ENCODE measurements at regions not wholly inside any gene's neighbourhood (a gene's known extent, or its start where the extent isn't known, plus 50 kb on each side); places are given as distances from the start of the nearest gene placed in this dataset.

DNA sequence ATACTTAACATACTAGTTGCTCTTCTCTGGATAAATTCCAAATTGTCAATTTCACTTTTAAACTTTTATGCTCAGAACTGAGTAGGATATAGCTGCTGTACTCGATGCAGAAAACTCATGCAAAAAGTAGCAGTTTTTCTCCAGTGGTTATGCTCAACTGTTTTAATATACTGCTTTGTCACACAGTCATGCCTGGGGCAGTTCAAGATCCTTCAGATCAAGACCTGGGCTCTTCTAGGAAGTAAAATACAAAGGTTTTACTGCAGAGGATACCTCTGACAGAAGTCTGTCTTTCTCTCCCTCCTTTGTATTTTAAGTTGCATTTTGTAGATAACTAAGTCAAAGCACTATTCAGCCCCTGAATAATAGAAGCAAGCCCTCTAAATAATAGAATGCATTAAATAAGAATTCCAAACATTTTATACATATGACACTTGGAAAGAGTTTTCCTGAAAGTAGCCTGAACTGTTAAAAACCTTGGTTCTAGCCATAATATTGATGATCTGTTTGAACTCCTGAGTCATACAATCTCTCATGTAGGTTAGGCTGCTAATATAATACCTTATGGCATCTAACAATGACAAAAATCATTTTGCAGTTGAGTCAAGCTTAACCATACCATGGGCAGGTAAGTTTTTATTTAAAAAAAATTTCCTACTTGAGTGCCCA, 183.3 kb upstream of the TRIB2 start:
- CTCF ChIA-PET: no interaction called here

DNA sequence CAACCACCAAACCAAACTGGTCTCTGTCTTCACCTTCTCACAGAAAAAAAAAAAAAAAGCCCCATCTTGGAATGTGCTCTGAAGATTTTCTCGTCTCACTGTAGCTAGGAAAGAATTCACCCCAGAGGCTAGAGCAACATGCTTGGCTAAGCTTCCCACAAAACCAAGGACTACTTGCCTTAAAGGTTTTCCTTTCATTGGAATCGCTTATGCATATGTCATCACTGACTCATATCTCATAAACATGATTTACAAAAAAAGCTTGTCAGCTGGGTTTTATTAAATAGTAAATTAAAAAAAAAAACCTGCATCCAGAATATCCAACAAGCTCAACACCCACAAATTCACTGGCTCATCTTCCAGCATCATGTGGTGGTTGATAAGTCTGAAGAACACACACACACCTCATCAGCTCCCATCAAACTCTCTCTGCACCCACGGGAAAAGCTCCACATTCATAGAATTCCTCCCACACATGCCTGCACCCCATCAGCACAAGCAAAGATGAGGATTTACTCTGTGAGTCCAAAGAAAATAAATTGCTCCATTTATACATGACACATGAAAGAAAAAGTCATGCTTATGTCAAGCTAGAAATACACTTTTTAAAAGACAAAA, 182.0 kb upstream of the TRIB2 start:
- POLR2A ChIA-PET: interaction anchor here (0.7 kb wide), 1 partner anchor 241 kb away, joined by 5 read pairs; no protein-coding TSS in a partner anchor
- CTCF ChIA-PET: no interaction called here

More for the DNA sequence above, 183.3 kb upstream of the TRIB2 start:
- POLR2A ChIA-PET: no interaction called here

DNA sequence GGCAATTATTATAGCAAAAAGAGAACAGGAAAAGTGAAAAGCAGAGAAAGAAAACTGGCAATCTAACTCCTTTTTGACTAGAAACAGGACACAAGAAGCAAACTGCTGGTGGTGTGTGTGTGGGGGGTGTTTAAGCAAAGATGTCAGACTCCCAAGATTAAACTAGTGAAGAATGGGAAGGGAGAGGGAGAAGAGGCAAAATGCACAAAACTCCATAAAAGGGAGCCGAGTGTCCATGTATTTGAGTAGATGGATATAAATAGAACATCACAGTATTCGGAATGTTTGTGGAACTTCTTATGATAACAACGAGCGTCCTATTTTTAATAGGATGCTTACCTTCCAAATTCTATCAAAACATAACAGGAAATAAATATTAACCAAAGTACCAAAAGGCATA, 179.8 kb upstream of the TRIB2 start:
- CTCF ChIA-PET: no interaction called here
- POLR2A ChIA-PET: no interaction called here

DNA sequence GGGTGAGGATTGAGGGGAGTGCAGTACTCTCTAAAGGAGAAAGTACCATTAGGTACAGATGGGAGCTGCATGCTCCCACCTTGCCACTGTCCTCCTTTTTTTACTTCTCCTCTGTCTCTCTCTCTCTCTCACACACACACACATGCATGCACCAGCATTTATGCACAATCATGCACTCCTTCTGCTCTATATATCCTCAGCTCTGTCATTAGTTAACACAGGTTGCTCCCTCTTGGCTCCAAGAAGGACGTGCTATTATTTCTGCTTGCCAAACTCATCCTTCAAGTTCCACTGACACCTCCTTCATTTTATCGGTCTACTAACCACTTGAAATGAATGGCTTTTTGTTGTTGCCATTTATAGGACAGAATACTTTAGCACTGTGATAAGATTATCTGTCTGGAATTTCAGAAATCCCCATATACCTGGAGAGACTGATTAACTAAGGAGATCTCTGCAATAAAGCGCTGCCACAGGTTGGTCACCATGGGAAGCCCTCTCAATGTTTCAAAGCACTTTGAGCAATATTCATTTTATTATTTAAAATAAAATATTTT, 178.5 kb upstream of the TRIB2 start:
- ChIA-PET POLR2A (interaction anchor here (0.7 kb wide), 1 partner anchor 631 kb away, joined by 3 read pairs; no protein-coding TSS in a partner anchor), CTCF (no interaction called here)

DNA sequence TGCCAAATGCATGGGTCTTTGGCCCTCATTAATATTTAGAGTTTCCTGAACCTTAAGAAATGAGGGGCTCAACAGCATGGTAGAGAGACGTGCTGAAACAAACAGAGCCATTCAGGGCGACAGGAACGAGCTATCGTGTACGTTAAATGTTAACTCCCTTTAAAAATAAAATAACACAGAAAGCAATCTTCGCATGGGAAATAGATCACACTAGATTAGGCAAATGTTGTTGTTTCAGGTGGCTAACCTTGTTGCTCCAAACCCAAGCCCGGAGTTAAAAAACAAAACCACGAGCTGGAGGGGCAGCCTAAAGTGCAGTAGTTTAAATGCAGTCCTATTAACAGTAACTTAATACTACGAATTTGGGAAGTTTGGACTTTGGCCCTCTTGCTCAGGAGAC, 177.4 kb upstream of the TRIB2 start:
- CTCF ChIA-PET: no interaction called here
- POLR2A ChIA-PET: no interaction called here

DNA sequence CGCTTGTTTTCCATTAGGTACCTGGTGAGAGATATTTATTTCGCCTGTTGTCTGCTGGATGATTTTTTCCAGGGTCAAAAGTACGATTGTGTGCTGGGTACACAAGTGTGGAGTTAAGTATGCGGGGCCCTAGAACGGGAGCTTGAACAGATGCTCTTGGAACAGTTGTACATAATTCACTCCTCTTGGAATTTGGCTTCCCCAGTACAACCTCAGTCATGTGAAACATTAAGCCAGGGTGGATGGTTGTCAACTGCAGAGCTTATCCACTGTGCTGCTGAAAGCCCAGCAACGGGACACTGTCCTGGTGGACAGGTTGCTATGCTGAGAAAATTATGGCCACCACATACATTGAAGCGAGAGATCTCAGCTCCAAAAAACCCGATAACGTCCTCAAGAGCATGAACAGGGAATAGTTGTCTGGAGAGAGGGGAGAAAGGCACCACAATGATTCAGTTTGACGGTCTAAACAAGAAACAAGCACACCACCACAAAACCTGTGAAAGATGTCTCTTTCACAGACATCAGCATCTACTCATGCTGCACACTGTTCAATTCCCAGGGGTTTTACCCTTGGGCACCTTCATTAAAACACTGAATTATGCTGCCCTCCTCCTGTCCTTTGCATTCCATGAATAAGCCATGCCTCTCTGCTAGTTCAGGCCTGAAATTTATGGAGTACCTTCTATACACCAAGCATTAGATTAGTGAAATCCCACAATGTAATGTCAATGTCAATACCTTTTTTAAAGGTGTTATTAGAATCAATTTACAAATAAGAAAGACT, 176.8 kb upstream of the TRIB2 start:
- POLR2A ChIA-PET: no interaction called here
- CTCF ChIA-PET: no interaction called here

DNA sequence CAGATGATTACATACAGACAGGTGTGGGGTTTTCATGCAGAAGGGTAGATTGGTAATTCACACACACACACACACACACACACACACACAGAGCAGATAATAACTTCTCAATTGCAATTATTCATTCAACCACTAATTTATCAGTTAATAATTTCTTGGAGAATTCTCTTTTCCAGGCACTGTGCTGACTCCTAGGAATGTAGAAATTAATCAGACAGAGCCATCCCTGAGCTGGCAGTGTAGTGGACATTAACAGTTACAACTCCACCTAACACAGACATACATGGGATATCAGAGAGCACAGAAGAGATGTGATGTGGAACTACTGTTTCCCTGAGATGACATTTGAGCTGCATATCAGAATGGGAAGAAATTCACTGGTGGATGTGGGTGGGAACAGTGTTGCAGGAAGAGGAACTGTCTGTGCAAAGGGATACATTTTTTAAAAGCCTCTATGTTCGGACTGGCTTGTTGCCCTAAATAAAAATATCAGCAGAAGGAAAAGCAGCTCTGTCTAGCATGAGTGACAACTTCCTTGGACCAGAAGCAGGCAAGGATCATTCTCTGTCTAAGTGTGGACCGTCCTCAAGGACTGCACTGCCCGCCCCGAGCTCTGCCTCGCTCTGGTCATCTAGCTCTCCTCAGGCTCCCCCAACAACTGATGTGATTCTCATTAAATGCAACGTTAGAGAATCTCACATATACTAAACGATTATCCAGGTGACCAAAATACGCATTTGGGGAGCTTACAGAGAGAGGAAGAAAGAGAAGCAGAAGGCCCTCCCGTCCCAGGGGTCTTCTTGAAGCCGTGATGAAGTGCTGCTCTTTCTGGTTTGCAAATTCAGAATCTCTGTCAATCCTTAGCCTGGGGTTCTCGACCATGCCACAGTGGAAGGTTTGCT, 173.4 kb upstream of the TRIB2 start:
- ChIA-PET POLR2A (no interaction called here), CTCF (no interaction called here)

DNA sequence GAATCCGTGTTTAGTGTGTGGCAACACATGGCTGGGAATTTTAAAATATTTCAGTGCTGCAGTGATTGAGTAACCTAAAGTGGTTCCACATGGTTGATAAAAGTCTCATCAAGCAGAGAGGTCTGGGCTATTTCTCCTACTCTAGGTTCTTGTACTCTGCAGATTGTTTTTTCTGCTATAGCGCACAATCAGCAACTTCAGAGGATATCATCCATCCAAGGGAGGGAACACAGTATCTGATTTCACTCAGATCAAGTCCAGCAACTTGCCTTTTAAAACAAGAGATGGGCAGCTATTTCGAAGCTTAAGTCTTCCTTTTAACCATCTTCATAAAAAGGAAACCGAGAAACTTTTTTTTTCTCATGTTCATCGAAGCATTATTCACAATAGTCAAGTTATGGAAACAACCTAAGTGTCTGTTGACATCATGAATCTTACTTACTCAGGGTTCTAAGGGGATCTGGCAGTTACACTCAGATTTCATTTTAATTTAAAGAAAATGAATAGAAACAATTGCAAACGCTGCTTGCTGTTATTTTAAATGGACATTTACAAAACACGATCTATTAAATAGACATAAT, 172.7 kb upstream of the TRIB2 start:
- ChIA-PET POLR2A (no interaction called here), CTCF (no interaction called here)

DNA sequence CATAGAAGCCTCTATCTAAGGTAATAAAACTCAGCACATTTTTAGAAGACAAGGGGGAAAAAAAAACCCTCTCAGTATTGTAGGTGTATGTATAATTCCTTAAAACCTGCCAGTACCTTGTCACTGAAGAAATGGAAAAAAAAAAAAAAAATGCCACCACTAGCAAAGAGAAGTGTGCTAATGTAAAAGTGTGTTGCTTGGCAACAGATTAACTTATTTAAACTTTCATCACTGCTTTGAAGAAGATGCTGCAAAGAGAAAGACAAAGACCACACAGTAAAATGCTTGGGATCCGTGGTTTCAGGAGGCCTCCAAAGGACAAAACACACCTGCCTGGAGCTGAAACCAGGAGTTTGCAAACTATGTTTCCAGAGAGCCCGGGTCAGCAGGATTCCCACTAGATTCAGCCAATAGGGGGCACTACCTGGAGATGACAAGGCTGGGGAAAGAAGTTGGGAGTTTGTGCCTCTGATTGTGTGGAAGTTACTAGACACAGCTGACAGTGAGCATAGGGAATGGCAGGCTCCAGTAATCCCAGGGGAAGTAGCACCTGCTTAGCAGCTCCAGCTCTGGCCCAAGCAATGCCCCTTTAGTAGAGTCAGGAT, 169.1 kb upstream of the TRIB2 start:
- ChIA-PET CTCF (no interaction called here), POLR2A (no interaction called here)

DNA sequence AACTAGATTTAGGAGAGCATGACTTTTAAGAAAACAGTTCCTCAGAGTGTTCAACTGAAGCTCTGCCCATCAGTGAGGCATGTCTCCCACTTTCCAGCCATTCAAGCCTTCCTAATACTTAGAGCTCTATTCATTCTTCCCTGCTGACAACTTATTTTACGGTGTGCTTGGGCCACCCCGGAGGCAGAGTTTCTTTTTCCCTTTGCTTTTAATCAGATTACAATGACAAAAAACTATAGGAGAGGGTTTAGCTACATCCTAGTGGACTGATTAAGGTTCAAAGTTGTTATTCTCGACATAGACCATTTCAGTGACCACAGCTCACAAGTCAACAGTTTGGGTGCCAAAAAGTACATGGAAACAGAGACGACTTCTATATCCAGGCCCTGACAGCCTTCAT, 167.8 kb upstream of the TRIB2 start:
- POLR2A ChIA-PET: no interaction called here

DNA sequence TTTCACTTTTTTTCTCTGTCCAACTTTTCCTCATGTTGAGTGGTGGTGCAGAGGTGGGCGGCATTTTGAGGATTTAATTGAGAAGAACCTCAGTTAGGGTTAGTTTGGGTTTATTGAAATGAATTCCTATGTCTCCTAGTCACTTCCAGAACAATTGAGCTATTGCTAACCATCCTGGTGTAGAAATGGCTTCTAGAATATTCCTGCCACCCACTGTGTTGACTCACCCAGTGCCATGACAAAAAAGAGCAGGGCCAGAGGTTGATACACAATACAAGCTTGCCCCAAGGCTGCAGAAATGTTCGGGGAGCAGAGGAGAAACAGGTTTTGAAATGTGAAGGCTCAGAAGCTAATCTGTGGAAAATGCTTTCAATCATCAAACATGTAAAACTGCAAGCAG, 167.1 kb upstream of the TRIB2 start:
- ChIA-PET POLR2A (no interaction called here), CTCF (no interaction called here)

More for the DNA sequence above, 167.8 kb upstream of the TRIB2 start:
- CTCF ChIA-PET: no interaction called here

DNA sequence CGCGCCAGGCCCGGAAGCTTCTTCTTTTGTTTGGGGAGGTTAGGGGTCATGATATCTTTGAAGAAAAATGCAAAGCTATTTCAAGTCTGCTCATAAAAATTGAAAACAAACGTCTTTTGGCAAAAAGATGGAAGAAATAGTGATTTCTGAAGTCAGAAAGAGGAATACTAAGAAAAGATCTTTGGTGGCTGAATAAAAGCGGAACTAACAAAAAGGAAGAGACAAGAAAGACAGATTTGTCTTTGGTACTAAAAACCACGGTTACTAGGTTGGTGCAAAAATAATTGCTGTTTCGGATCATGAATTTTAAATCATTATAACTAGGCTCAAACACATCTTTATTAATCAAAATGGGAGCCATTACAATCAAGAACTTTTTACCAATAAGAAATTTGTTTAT, 164.6 kb upstream of the TRIB2 start:
- CTCF ChIA-PET: no interaction called here
- POLR2A ChIA-PET: no interaction called here

DNA sequence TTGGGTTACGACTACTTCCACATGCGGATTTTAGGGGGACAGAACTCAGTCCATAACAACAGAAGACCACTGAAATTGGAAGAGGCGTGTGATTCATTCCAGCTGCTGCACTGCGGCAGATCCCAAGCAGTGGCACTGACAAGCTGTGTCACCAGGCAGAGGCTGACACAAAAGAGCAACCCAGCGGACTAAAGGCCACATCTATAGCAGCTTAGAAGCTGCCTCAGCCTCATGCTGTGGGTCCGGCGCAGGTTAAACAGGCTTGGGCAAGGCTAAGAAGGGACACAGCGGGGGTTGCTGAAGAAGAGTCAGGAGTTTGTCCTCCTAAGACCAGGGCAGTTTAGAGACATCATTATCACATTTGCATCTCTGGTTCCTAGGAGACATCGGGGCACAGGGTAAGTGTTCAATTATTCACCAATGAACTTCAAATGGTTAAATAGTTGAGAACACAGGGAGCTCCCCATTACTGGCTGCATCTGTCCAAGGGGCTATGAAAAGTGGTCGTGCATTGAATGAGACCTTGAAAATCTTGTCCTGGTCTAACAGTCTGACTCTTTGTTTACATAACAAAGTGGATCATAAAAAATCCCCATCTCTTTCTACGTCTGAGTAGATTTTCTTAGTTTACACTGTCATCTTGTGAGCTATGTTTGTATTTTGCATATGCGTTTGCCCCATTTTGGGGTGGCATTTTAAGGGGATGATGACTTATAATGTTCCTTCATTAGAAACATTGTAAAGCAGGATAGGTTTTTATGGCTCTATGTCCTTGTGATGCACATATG, 162.3 kb upstream of the TRIB2 start:
- POLR2A ChIA-PET: interaction anchor here (1.2 kb wide), 1 partner anchor 260 kb away, joined by 4 read pairs; no protein-coding TSS in a partner anchor

DNA sequence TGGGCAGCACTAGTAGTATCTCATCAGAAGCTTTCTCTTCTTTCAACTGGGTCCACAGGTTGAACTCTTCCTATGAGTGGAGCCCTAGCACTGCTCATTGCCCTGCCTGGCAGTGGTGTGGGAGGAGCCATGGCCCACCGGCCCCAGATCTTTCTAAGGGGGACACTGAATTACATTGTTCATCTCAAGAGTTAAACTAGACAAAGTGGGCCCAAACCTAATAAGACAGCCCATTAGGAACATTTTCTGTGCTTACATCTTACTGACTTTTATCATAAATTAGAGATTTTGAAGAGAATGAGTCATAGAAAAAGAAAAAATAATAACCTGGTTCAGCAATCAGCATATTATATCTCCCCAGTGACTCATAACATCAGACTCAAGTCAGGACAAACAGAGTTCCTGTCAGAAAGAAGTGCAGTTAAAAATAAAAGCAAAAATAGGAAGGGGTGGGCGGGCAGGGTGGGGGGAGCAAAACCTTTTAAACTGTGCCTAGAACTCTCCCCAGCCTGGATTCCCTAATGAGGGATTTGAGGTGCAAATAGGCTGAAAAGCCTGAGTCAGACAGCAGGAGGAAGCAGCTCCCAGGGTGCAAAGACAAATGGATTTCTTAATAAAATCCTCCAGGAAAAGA, 161.6 kb upstream of the TRIB2 start:
- CTCF ChIA-PET: interaction anchor here (0.9 to 1.4 kb wide), 2 partner anchors 52 to 162 kb away, joined by 3 to 5 read pairs; partner anchors contain the start of gene TRIB2

More for the DNA sequence above, 162.3 kb upstream of the TRIB2 start:
- CTCF ChIA-PET: interaction anchor here (0.9 to 1.4 kb wide), 2 partner anchors 51 to 162 kb away, joined by 3 to 5 read pairs; partner anchors contain the start of gene TRIB2

DNA sequence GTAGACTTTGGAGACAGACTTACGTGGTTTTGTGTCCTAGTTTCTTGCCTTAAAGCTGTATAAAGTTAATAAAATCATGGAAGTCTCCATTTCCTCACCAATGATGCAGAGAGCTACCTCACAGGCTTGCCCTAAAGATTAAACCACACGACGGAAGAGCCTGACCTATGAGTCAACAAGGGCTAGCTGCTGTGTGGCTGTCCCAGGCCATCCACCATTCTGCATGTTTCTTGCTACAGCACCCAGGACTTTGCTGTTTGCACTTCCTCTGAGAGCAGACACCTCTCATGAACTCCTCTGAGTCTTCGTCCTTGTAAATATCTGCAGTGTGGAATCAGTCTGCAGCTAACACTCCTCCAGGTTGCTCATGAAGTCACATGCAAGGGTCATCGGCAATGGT, 160.0 kb upstream of the TRIB2 start:
- ChIA-PET POLR2A (no interaction called here), CTCF (interaction anchor here (0.6 to 1.7 kb wide), 2 partner anchors 57 to 159 kb away, joined by 3 read pairs; no protein-coding TSS in a partner anchor)

More for the DNA sequence above, 161.6 kb upstream of the TRIB2 start:
- POLR2A ChIA-PET: interaction anchor here (1.2 kb wide), 1 partner anchor 261 kb away, joined by 4 read pairs; no protein-coding TSS in a partner anchor

DNA sequence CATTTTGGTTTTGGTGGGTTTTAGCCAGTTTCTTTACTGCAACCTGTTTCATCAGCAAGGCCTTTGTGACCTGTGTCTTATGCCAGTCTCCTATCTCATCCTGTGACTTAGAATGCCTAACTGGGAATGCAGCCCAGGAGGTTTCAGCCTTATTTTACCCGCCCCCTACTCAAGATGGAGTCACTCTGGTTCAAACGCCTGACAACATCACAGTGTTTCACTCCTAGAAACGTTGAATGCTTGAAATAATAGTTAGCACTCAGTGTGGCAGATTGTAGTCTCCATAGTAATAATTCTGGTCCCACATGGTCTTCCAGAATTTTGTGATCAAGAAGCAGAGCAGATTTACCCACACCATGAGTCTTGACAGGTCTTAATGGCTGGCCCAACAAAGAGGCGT, 159.0 kb upstream of the TRIB2 start:
- ChIA-PET CTCF (no interaction called here), POLR2A (no interaction called here)

DNA sequence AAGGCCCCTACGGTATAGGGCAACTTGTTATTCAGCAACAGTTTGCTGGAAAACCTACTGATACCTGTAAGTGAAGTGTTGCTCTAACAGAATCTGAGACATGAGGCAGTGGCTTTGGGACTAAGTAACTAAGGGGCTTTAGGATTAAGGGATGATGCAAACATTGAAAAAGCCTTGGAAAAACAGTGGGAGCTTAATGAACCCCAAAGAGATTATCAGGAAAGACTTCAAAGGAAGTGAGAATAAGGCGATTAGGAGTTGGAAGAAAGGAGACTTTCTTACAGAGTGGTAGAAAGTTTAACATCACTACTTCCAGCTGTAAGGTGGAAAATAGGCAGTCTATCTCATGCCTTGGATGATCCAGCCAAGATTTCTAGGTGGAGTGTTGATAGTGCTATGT, 158.2 kb upstream of the TRIB2 start:
- POLR2A ChIA-PET: no interaction called here
- CTCF ChIA-PET: no interaction called here

DNA sequence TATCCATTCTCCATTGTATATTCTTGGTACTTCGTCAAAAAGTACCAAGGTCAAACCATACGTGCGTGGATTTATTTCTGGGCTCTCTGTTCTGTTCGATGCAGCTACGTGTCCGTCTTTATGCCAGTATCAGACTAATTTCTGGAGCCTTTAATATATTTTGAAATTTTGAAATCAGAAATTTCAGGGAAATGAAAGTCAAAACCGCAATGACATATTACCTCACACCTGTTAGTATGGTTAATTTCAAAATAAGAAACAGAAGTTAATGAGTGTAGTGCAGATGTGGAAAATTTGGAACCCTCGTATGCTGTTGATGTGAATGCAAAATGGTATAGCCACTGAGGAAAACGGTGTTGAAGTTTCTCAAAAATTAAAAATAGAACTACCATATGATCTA, 156.1 kb upstream of the TRIB2 start:
- ChIA-PET CTCF (no interaction called here), POLR2A (no interaction called here)

Data from activated CD8-positive, alpha-beta memory T cell treated with anti-CD3 and anti-CD28 coated beads for 36 hours (primary cell).